ENCODE measurements at regions not wholly inside any gene's neighbourhood (a gene's known extent, or its start where the extent isn't known, plus 50 kb on each side); places are given as distances from the start of the nearest gene placed in this dataset.

- ATAC-seq (ENCODE audit: low FRiP score) (no peak), DNase-seq (ENCODE audit: low spot score) (no peak)
- no peak for TF ChIP-seq CTCF (IDR thresholded peaks at IDR 0.05)
Measured at GRCh38 chr16:51445250-51445649, 294.2 kb upstream of the SALL1 start.

DNA sequence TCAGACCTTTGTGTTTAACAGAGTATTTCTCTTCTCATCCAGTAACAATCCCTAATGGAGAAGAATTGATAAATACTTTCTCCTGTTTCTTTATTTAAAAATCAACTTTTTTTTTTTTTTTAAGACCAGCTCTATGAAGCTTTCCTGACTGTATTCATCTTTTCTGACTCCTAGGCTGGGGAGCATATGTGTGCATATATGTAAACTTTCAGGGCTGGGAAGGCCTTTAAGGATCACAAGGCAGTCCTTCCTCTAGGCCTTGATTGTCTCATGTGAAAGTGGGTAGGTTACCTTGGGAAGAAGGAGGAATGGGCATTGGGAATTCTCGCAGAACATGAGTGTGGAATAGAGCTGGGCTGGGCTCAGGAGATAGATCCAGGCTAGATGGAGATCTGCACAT, 292.9 kb upstream of the SALL1 start:
- ATAC-seq (ENCODE audit: low FRiP score), result no peak
- TF ChIP-seq CTCF (IDR thresholded peaks at IDR 0.05), result no peak
- DNase-seq (ENCODE audit: low spot score), result no peak

DNA sequence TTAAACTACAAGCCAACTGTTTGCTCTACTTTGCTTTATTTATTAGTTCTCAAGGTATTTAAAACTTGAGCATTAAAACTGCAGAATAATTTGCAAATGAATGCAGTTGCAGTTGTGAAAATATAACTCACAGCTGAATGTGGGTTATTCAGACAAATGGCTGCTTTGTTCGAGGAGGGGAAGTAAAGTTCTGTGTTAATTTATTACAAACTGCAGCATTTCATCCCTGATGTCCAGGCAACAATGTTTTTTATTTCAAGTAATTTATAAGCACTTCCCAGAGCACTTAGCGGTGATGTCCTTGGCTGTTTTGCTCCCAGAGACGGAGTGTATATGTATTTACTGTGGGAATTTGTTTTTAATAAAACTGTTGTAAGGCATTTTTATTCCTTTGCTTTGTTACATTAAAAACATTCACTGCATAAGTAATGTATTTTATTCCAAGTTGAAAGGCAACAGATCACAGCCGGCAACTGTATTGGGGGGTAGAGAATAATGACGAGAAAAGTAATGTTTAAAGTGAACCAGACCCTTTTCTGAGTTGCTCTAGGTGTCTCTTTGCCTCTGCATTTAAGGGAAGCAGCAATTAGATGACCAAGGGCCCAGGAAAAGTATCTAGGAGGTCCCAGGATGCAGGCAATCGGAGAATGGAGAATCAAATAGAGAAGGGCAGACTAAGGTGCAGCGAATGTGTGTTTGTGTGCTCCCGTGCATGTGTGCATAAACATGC, 291.2 kb upstream of the SALL1 start:
- TF ChIP-seq CTCF (IDR thresholded peaks at IDR 0.05), result no peak
- DNase-seq (ENCODE audit: low spot score) (no peak), ATAC-seq (ENCODE audit: low FRiP score) (no peak)

GRCh38 chr16:51440131-51440889, 289.2 kb upstream of the SALL1 start:
- no peak for TF ChIP-seq CTCF (IDR thresholded peaks at IDR 0.05)
- DNase-seq (ENCODE audit: low spot score) (no peak), ATAC-seq (ENCODE audit: low FRiP score) (no peak)

GRCh38 chr16:51439271-51439670, 288.2 kb upstream of the SALL1 start:
- no peak for TF ChIP-seq CTCF (IDR thresholded peaks at IDR 0.05)

DNA sequence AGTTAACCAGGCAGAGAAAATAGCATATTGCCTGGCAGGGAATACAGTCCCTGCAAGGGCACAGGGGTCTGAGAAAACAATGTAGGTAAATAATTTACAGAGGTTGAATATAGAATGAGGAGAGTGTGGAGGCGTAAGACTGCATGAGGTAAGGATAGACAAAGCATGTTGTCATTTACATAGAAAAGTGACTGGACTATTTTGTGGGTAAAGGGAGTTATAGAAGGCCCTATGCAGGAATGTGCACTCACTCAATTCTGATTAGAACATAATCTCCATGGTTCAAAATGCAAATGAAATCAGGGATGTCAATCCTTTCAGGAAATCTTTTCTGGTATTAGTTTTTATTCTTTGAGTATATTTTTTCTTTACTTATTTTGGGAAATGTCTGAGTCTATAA, 285.7 kb upstream of the SALL1 start:
- ATAC-seq (ENCODE audit: low FRiP score), result no peak
- TF ChIP-seq CTCF (IDR thresholded peaks at IDR 0.05), result no peak
- DNase-seq (ENCODE audit: low spot score), result no peak

More at GRCh38 chr16:51439271-51439670, 288.2 kb upstream of the SALL1 start:
- ATAC-seq (ENCODE audit: low FRiP score), result no peak
- DNase-seq (ENCODE audit: low spot score), result no peak

Data from omental fat pad (tissue), 3 donors.